22Rv1 (cell line): ENCODE measurements at regions not wholly inside any gene's neighbourhood (a gene's known extent, or its start where the extent isn't known, plus 50 kb on each side); places are given as distances from the start of the nearest gene placed in this dataset.

Experiments used
- ZFX ChIP-seq: fragments of 450-650 bp; IDR thresholded peaks from 2 replicates; pipeline ENCODE4 v1.6.1; 2017; ENCODE audit warnings: antibody characterized with exemption, borderline replicate concordance
- TF ChIP-seq, protein P1 (sequence below): fragments of 450-650 bp; IDR thresholded peaks from 2 replicates; pipeline ENCODE4 v1.5.1; 2017; ENCODE audit warnings: mild to moderate bottlenecking

- TF ChIP-seq, protein P1, sequence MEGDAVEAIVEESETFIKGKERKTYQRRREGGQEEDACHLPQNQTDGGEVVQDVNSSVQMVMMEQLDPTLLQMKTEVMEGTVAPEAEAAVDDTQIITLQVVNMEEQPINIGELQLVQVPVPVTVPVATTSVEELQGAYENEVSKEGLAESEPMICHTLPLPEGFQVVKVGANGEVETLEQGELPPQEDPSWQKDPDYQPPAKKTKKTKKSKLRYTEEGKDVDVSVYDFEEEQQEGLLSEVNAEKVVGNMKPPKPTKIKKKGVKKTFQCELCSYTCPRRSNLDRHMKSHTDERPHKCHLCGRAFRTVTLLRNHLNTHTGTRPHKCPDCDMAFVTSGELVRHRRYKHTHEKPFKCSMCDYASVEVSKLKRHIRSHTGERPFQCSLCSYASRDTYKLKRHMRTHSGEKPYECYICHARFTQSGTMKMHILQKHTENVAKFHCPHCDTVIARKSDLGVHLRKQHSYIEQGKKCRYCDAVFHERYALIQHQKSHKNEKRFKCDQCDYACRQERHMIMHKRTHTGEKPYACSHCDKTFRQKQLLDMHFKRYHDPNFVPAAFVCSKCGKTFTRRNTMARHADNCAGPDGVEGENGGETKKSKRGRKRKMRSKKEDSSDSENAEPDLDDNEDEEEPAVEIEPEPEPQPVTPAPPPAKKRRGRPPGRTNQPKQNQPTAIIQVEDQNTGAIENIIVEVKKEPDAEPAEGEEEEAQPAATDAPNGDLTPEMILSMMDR: no peak
- TF ChIP-seq ZFX: no peak
Measured at GRCh38 chr20:39875492-39876110, 813.4 kb downstream of the MAFB start.
